ENCODE measurements at regions not wholly inside any gene's neighbourhood (a gene's known extent, or its start where the extent isn't known, plus 50 kb on each side); places are given as distances from the start of the nearest gene placed in this dataset.

- TF ChIP-seq POLR2A (IDR thresholded peaks at IDR 0.05; ENCODE audit: low read length) (no peak), GATA1 (IDR thresholded peaks at IDR 0.05; ENCODE audit: low read depth, low read length) (no peak)
Observed at GRCh38 chr9:10843151-10843550, 230.3 kb upstream of the PTPRD start.
